Activated CD8-positive, alpha-beta T cell treated with anti-CD3 and anti-CD28 coated beads, Interleukin-2, amount 10 ng/mL, durations not matched to agents 7 days and 5 days (primary cell): ENCODE measurements at regions not wholly inside any gene's neighbourhood (a gene's known extent, or its start where the extent isn't known, plus 50 kb on each side); places are given as distances from the start of the nearest gene placed in this dataset.

Experiments used
- ATAC-seq: fragments of 150-1000 bp; cut with Tn5 transposase; one replicate; pipeline ENCODE4 v1.10.0; 2021; ENCODE audit warnings: moderate library complexity
- CTCF ChIA-PET: fragments of 350-600 bp; sonication (Branson Sonifier 250); formaldehyde crosslinking; loops from one replicate; lab custom pipeline; 2021; ENCODE audit warnings: antibody characterized with exemption; lab: Charles Lee
- POLR2A ChIA-PET: fragments of 350-600 bp; sonication (Branson Sonifier 250); formaldehyde crosslinking; loops from one replicate; lab custom pipeline; 2021; ENCODE audit warnings: antibody characterized with exemption; lab: Charles Lee
- DNase-seq: peaks from one replicate; pipeline ENCODE4 v3.0.0-alpha.2; 2020
- H3K27ac Mint-ChIP-seq: one replicate; pipeline ENCODE4 v1.8.0; 2021; ENCODE audit warnings: mild to moderate bottlenecking, mixed read lengths
- H3K27me3 Mint-ChIP-seq: one replicate; pipeline ENCODE4 v1.8.0; 2021; ENCODE audit warnings: low read depth, mixed read lengths
- H3K36me3 Mint-ChIP-seq: one replicate; pipeline ENCODE4 v1.8.0; 2021; ENCODE audit warnings: low read depth, mixed read lengths
- H3K4me1 Mint-ChIP-seq: one replicate; pipeline ENCODE4 v1.8.0; 2021; ENCODE audit warnings: low read depth, mixed read lengths
- H3K4me3 Mint-ChIP-seq: one replicate; pipeline ENCODE4 v1.8.0; 2021; ENCODE audit warnings: mild to moderate bottlenecking, mixed read lengths
- H3K9me3 Mint-ChIP-seq: one replicate; pipeline ENCODE4 v1.8.0; 2022; ENCODE audit warnings: mixed read lengths; ENCODE audit not compliant: insufficient read depth

- ATAC-seq (no peak), DNase-seq (no peak)
- no peak overlapping the region for H3K27ac Mint-ChIP-seq
- no peaks in the 10 kb centered on the region for H3K36me3 Mint-ChIP-seq
- no peak overlapping the region for H3K4me3 Mint-ChIP-seq
- H3K4me1 Mint-ChIP-seq = no peaks in the 10 kb centered on the region
- no peaks in the 10 kb centered on the region for H3K9me3 Mint-ChIP-seq
- no peaks in the 10 kb centered on the region for H3K27me3 Mint-ChIP-seq
- CTCF ChIA-PET = no interaction called here
- POLR2A ChIA-PET = no interaction called here
Measured at GRCh38 chr14:100454437-100454836, 131.3 kb downstream of the SLC25A47 start.

GRCh38 chr14:100463937-100464336, 123.3 kb downstream of the BEGAIN start:
- H3K27ac Mint-ChIP-seq = no peak overlapping the region
- ChIA-PET CTCF (no interaction called here), POLR2A (interaction anchor here (0.6 kb wide), 1 partner anchor 791 kb away, joined by 4 read pairs; no protein-coding TSS in a partner anchor)
- no peaks in the 10 kb centered on the region for H3K36me3 Mint-ChIP-seq
- no peak overlapping the region for H3K4me3 Mint-ChIP-seq
- no peak for DNase-seq
- ATAC-seq = no peak
- H3K4me1 Mint-ChIP-seq = no peaks in the 10 kb centered on the region
- H3K27me3 Mint-ChIP-seq = peaks cover 13% of the 10 kb centered on the region
- H3K9me3 Mint-ChIP-seq = no peaks in the 10 kb centered on the region

DNA sequence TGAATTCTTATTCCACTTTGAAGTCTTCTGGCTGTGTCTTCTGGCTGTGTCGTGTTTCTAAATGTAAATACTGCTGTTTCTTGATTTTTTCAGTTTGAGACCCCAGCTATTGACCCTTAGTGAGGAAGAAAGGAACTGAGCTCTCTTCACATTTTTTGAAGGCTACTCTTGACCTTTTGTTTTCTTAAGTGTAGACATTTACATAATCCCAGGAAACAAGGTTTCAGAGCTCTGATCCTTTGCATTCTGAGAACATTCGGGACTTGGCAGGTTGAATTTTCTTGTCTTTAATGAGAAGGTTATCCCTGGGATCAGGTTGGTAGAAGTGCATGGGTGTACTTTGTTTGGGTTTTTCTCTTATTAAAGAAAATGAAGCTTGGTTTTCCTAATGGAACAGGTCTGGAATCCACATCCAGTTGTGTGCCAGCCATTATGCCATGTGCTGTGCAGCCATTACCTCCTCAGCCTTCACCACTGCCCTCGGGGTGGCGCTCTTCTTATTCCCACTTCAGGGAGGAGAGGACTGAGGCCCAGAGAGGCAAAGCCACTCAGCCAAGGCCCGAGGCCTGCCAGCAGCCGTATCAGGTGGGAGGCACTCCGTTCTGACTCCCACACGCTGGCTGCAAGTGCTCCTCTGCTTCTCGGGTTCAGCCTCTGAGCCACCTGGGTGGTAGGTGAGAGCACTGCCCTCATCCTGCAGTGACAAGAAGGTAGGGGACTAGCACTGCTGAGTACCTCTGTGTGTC, 120.9 kb downstream of the BEGAIN start:
- Mint-ChIP-seq H3K9me3 (no peaks in the 10 kb centered on the region), H3K4me3 (no peak overlapping the region), H3K27me3 (peaks cover 13% of the 10 kb centered on the region), H3K4me1 (peaks cover 8% of the 10 kb centered on the region), H3K27ac (no peak overlapping the region), H3K36me3 (no peaks in the 10 kb centered on the region)
- DNase-seq = no peak
- CTCF ChIA-PET = interaction anchor here (1.1 kb wide), 1 partner anchor 187 kb away, joined by 3 read pairs; no protein-coding TSS in a partner anchor
- no peak for ATAC-seq
- POLR2A ChIA-PET = interaction anchor here (0.5 kb wide), 1 partner anchor 1702 kb away, joined by 3 read pairs; no protein-coding TSS in a partner anchor

DNA sequence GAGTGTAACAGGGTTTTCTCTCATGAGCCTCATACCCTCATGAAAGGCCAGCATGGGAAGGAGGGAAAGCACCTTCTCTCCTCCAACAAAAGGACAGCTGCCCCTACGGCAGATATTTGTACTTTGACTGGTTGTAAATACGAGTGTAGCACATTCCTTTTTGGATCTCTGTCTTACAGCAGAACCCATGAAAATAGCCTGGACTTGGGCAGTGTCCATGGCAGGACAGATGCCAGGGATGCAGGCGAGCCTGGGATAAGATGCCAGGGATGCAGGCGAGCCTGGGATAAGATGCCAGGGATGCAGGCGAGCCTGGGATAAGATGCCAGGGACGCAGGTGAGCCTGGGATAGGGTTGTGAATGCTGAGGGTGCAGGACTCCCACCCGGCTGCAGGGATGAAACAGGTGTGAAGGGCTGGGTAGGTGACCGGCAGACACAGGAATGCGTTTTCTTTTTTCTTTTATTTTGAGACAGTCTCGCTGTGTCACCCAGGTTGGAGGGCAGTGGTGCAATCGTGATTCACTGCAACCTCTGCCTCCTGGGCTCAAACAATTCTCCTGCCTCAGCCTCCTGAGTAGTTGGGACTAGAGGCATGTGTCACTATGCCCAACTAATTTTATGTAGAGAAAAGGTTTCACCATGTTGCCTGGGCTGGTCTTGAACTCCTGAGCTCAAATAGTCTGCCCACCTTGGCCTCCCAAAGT, 120.0 kb downstream of the BEGAIN start:
- Mint-ChIP-seq H3K27ac (no peak overlapping the region), H3K4me3 (no peak overlapping the region), H3K4me1 (peaks cover 8% of the 10 kb centered on the region), H3K36me3 (no peaks in the 10 kb centered on the region), H3K27me3 (peaks cover 11% of the 10 kb centered on the region), H3K9me3 (no peaks in the 10 kb centered on the region)
- ChIA-PET CTCF (no interaction called here), POLR2A (no interaction called here)
- ATAC-seq = no peak
- no peak for DNase-seq

DNA sequence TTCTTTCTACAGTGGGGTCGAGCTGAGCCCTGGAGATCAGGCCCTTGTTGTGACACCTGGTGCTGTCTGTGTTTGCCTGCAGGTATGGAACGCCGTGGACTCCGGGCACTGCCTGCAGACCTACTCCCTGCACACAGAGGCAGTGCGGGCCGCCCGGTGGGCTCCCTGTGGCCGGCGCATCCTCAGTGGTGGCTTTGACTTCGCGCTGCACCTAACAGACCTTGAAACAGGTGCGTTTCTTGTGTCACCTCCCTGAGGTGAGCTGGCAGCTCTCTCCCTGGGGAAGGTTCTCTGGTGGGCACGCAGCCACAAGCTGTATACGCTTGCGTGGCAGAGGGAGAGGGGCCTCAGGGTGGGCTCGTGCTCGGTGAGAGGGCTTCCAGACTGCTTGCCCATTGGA, 119.3 kb downstream of the BEGAIN start:
- CTCF ChIA-PET = no interaction called here

GRCh38 chr14:100468557-100468956, 118.7 kb downstream of the BEGAIN start:
- Mint-ChIP-seq H3K27ac (no peak overlapping the region), H3K36me3 (no peaks in the 10 kb centered on the region), H3K4me1 (peaks cover 8% of the 10 kb centered on the region), H3K9me3 (no peaks in the 10 kb centered on the region), H3K27me3 (peaks cover 8% of the 10 kb centered on the region), H3K4me3 (no peak overlapping the region)
- no peak for DNase-seq
- ChIA-PET POLR2A (no interaction called here), CTCF (no interaction called here)
- no peak for ATAC-seq

More for the DNA sequence above, 119.3 kb downstream of the BEGAIN start:
- DNase-seq (no peak), ATAC-seq (no peak)
- POLR2A ChIA-PET = no interaction called here
- no peaks in the 10 kb centered on the region for H3K9me3 Mint-ChIP-seq
- peaks cover 8% of the 10 kb centered on the region for H3K4me1 Mint-ChIP-seq
- no peak overlapping the region for H3K4me3 Mint-ChIP-seq
- H3K36me3 Mint-ChIP-seq = no peaks in the 10 kb centered on the region
- H3K27ac Mint-ChIP-seq = no peak overlapping the region
- H3K27me3 Mint-ChIP-seq = peaks cover 11% of the 10 kb centered on the region

GRCh38 chr14:100469632-100470522, 117.3 kb downstream of the BEGAIN start:
- ATAC-seq (no peak), DNase-seq (no peak)
- no peaks in the 10 kb centered on the region for H3K9me3 Mint-ChIP-seq
- ChIA-PET POLR2A (no interaction called here), CTCF (interaction anchor here (0.7 kb wide), 1 partner anchor 36 kb away, joined by 3 read pairs; no protein-coding TSS in a partner anchor)
- H3K4me3 Mint-ChIP-seq = no peak overlapping the region
- peaks cover 3% of the 10 kb centered on the region for H3K27me3 Mint-ChIP-seq
- no peak overlapping the region for H3K27ac Mint-ChIP-seq
- no peaks in the 10 kb centered on the region for H3K36me3 Mint-ChIP-seq
- H3K4me1 Mint-ChIP-seq = peaks cover 8% of the 10 kb centered on the region

DNA sequence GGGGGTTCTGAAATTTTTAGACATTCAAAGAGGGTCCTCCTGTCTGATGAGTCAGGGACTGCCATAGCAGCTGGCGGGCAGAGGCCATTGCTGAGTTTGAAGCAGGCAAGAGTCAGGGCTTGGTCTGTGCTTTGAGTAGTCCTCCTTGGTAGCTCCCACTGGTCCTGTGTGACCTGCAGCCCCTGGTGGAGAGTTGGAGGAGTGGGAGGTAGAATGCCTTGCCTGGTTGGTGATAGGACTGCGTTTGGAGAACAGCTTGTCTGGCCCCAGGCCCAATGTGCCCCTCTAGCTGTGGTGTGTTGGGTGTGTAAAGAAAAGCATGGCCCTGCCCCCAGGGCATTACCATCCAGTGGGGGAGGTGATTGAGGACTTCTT, 116.7 kb downstream of the BEGAIN start:
- H3K36me3 Mint-ChIP-seq = no peaks in the 10 kb centered on the region
- ChIA-PET CTCF (interaction anchor here (0.7 kb wide), 1 partner anchor 36 kb away, joined by 3 read pairs; no protein-coding TSS in a partner anchor), POLR2A (no interaction called here)
- no peak overlapping the region for H3K27ac Mint-ChIP-seq
- no peak for DNase-seq
- no peaks in the 10 kb centered on the region for H3K27me3 Mint-ChIP-seq
- peaks cover 8% of the 10 kb centered on the region for H3K4me1 Mint-ChIP-seq
- no peak overlapping the region for H3K4me3 Mint-ChIP-seq
- H3K9me3 Mint-ChIP-seq = no peaks in the 10 kb centered on the region
- ATAC-seq = no peak

GRCh38 chr14:100471441-100472093, 115.7 kb downstream of the BEGAIN start:
- POLR2A ChIA-PET = no interaction called here
- Mint-ChIP-seq H3K27me3 (no peaks in the 10 kb centered on the region), H3K27ac (no peak overlapping the region), H3K4me1 (peaks cover 8% of the 10 kb centered on the region), H3K4me3 (no peak overlapping the region), H3K36me3 (no peaks in the 10 kb centered on the region), H3K9me3 (no peaks in the 10 kb centered on the region)
- CTCF ChIA-PET = no interaction called here
- DNase-seq = no peak
- no peak for ATAC-seq

GRCh38 chr14:100472094-100472455, 115.1 kb downstream of the BEGAIN start:
- DNase-seq (no peak), ATAC-seq (no peak)
- Mint-ChIP-seq H3K27ac (no peak overlapping the region), H3K4me3 (no peak overlapping the region), H3K36me3 (no peaks in the 10 kb centered on the region), H3K9me3 (no peaks in the 10 kb centered on the region), H3K4me1 (peaks cover 8% of the 10 kb centered on the region), H3K27me3 (no peaks in the 10 kb centered on the region)
- CTCF ChIA-PET = no interaction called here
- POLR2A ChIA-PET = no interaction called here

- H3K27ac Mint-ChIP-seq = no peak overlapping the region
- ChIA-PET POLR2A (no interaction called here), CTCF (no interaction called here)
- ATAC-seq (no peak), DNase-seq (no peak)
- H3K27me3 Mint-ChIP-seq = no peaks in the 10 kb centered on the region
- H3K4me3 Mint-ChIP-seq = no peak overlapping the region
- H3K36me3 Mint-ChIP-seq = no peaks in the 10 kb centered on the region
- peaks cover 8% of the 10 kb centered on the region for H3K4me1 Mint-ChIP-seq
- H3K9me3 Mint-ChIP-seq = no peaks in the 10 kb centered on the region
Measured at GRCh38 chr14:100472491-100472890, 114.7 kb downstream of the BEGAIN start.
